SIG-M5 treated with dmso at 0.1 percent for 504 hours (cell line): ENCODE measurements at regions not wholly inside any gene's neighbourhood (a gene's known extent, or its start where the extent isn't known, plus 50 kb on each side); places are given as distances from the start of the nearest gene placed in this dataset.

ENCODE experiments used
- DNase-seq: peaks from one replicate; lab custom pipeline; 2025; ENCODE audit not compliant: unreplicated experiment; lab: John Stamatoyannopoulos, UW

DNA sequence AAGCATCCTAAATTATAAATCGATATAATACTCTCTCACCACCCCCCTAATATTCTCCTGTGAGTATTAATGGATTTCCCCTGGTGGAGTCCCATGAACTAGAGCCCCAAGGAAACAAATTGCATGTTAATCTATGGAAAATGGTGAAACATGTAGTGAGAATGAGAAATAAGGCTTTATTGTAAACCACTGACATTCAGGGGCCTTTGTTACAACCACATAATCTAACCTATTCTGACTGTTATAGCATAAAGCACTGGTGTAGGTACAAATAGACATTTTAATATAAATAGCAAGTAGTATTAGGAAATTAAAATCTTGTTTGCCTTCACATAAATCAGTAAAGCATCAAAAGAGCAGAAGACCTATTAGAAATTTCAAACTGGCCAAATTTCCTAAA is 65.3 kb upstream of the TLK1 start:
- DNase-seq, result no peak

DNA sequence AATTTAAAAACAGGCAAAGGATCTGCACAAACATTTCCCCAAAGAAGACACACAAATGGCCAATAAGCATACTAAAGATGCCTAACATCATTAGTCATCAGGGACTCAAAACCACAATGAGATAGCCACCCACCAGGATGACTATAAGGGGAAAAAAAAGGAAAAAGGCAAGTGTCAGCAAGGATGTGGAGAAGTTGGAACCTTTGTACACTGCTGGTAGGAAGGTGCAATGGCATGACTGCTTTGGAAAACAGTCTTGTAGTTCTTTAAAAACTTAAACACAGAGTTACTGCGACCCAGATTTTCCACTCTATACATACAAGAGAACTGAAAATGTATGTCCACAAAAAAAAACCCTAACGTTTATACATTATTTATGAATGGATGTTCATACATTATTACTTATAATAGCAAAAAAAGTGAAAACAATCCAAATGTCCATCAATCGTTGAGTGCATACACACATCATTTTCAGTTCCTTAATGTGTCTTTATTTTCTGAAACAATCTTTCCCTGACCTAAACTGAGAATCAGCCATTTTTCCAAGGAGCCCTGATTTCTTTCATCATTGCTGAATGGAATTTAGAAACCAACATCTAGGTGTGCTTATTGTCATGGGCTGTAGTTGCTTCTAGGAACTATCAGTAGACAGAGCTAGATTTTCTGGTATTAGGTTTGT is 64.7 kb upstream of the TLK1 start:
- peak; percentile 30 for DNase-seq

DNA sequence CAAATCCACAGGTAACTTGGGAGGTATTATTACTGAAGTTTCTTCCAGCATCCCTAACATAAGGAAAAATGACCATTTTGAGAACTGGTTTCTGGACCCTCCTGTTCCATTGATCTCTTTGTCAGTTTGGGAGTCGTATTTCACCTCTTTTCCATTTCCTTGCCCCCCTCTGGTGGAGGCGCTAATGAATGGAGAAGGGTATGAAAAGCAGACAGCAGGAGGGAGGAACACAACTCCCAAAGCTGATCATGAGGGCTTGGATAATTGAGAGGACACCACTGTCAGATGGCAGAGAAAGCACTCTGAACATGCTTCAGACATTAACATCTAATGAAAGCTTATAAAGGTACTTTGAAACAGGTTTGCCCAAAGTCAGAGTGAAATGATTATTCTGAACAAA is 56.6 kb upstream of the TLK1 start:
- DNase-seq, result no peak

DNA sequence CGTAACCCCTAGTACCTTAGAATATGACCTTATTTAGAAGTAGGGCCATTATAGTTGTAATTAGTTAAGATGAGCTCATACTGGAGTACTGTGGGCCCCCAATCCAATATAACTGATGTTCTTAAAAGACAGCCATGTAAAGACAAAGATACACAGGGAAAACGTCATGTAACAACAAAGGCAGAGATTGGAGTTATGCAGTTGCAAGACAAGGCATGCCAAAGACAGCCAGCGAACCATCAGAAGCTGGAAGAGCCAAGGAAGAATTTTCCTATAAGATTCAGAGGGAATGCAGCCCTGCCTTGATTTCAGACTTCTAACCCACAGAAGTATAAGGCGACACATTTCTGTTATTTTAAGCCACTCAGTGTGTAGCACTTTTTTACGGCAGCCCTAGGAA is 55.9 kb upstream of the TLK1 start:
- DNase-seq, result no peak

DNA sequence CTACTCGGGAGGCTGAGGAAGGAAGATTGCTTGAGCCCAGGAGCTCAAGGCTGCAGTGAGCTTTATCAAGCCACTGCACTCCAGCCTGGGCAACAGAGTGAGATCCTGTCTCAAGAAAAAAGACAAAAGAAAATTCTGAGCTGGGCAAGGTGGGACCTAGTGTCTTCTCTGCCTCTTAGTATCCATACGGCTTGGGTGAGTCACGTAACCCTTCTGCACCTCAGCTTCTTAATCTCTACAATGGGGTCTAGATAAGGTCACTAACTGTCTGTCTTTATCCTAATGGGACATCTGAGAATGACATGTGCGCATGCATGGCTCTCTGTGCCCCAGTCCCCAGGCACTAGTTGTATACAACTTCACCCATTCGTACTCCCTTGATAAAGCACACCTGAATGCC is 53.4 kb upstream of the TLK1 start:
- no peak for DNase-seq

DNA sequence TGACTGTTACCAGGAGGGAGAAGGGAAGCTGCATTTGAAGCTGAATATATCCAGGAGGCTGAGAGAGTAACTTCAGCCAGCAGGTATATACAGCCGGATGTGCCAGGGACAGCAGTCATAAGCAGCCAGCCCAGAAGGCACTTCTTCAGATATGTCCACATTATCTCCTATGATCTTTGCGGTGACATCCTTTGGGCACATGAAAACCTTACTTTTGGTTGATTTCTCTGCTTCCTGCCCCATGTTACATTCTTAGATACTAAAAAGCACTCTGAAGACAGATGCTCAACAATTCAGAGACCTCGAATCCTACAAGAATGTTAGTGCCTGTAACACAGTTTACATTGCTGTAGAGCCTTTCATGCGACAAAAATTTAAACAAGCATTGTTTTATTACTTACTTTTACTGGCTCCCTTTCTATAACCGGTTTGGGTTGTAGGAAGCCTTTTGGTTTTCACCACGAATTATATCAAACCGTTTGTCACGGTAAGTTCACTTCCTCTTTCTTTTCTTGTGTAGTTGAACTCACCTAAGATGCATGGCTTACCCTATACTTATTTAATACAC is 50.3 kb upstream of the TLK1 start:
- DNase-seq, result peak; percentile 4
